ENCODE measurements at regions not wholly inside any gene's neighbourhood (a gene's known extent, or its start where the extent isn't known, plus 50 kb on each side); places are given as distances from the start of the nearest gene placed in this dataset.

GRCh38 chr9:36755019-36755418 lies 182.3 kb downstream of the MELK start:
- TF ChIP-seq POLR2AphosphoS5 (IDR thresholded peaks at IDR 0.05; ENCODE audit: low read depth, low read length) (no peak), POLR2A (IDR thresholded peaks at IDR 0.05; ENCODE audit: low read depth, low read length) (no peak), TAF1 (IDR thresholded peaks at IDR 0.05; ENCODE audit: borderline replicate concordance, low read depth, low read length) (no peak)

All from GM12892 (cell line).